Loucy (cell line): ENCODE measurements at regions not wholly inside any gene's neighbourhood (a gene's known extent, or its start where the extent isn't known, plus 50 kb on each side); places are given as distances from the start of the nearest gene placed in this dataset.

Experiments
- H2AFZ ChIP-seq: fragments of 200-600 bp; sonication (generic); 2 replicates; pipeline ENCODE4 v1.6.0; 2016; ENCODE audit warnings: antibody characterized with exemption, mild to moderate bottlenecking, low read length, moderate library complexity
- H3F3A ChIP-seq: fragments of 200-600 bp; 2 replicates; pipeline ENCODE4 v1.6.0; 2016; ENCODE audit warnings: antibody characterized with exemption, low read depth, mild to moderate bottlenecking
- H3K27me3 ChIP-seq: fragments of 200-600 bp; sonication (generic); 2 replicates; pipeline ENCODE4 v1.6.1; 2014; ENCODE audit warnings: low read length, mild to moderate bottlenecking; ENCODE audit not compliant: insufficient read depth, poor library complexity, severe bottlenecking
- H3K36me3 ChIP-seq: fragments of 200-600 bp; sonication (generic); 2 replicates; pipeline ENCODE4 v1.6.1; 2016; ENCODE audit warnings: low read length; ENCODE audit not compliant: insufficient read depth
- H3K4me1 ChIP-seq: fragments of 200-600 bp; sonication (generic); 2 replicates; pipeline ENCODE4 v1.5.1; 2014; ENCODE audit warnings: low read length, mild to moderate bottlenecking; ENCODE audit not compliant: insufficient read depth, poor library complexity, severe bottlenecking
- H3K4me2 ChIP-seq: fragments of 200-600 bp; sonication (generic); 2 replicates; pipeline ENCODE4 v1.6.0; 2014; ENCODE audit warnings: antibody characterized with exemption, low read length, low read depth, mild to moderate bottlenecking; ENCODE audit not compliant: poor library complexity, severe bottlenecking
- H3K4me3 ChIP-seq: fragments of 200-600 bp; sonication (generic); 2 replicates; pipeline ENCODE4 v1.5.1; 2014; ENCODE audit warnings: low read length, mild to moderate bottlenecking, mixed read lengths; ENCODE audit not compliant: poor library complexity, severe bottlenecking
- H3K79me2 ChIP-seq: fragments of 200-600 bp; sonication (generic); 2 replicates; pipeline ENCODE4 v1.6.1; 2014; ENCODE audit warnings: low read length; ENCODE audit not compliant: insufficient read depth
- H3K9ac ChIP-seq: fragments of 200-600 bp; sonication (generic); 2 replicates; pipeline ENCODE4 v1.6.0; 2014; ENCODE audit warnings: mild to moderate bottlenecking, low read depth, low read length, moderate library complexity; ENCODE audit not compliant: poor library complexity, severe bottlenecking
- H3K9me2 ChIP-seq: fragments of 200-600 bp; sonication (generic); replicated peaks from 2 replicates; pipeline ENCODE4 v1.6.1; 2016; ENCODE audit warnings: low read depth, low read length, mixed read lengths
- H3K9me3 ChIP-seq: fragments of 200-600 bp; sonication (generic); 2 replicates; pipeline ENCODE4 v1.6.1; 2014; ENCODE audit warnings: mild to moderate bottlenecking, antibody characterized with exemption, low read length, low read depth; ENCODE audit not compliant: insufficient read depth
- H4K20me1 ChIP-seq: fragments of 200-600 bp; sonication (generic); 2 replicates; pipeline ENCODE4 v1.6.0; 2014; ENCODE audit warnings: antibody characterized with exemption, low read length, mild to moderate bottlenecking; ENCODE audit not compliant: insufficient read depth, poor library complexity, severe bottlenecking
- EZH2phosphoT487 ChIP-seq: fragments of 200-600 bp; IDR thresholded peaks from 2 replicates; pipeline ENCODE4 v1.6.1; 2018; ENCODE audit warnings: antibody characterized with exemption, mild to moderate bottlenecking, moderate library complexity, borderline replicate concordance
- TF ChIP-seq, protein P1 (sequence below): fragments of 200-600 bp; sonication (generic); conservative IDR thresholded peaks from 2 replicates; pipeline ENCODE4 v1.5.1; 2014; ENCODE audit warnings: mild to moderate bottlenecking, antibody characterized with exemption, low read length

DNA sequence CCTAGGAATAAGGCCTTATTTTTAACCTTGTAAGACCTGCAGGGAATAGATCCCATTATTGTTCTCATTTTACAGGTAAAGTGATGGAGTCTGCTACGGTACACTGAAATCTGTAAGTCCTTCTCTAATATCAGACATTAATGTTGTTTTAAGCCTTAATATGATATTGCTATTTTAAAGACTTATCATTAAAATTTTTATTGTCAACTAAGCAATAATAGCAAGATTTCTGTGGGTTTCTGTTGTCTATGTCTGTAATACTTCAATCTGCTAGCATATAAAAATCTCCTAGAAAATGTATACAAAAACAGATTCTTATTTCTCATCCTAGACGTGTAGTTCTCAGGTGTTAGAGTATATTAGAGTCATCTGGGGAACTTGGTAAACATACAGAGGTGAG lies 317.5 kb upstream of the TENM4 start:
- no peak overlapping the region for H3K4me3 ChIP-seq
- no peak overlapping the region for H3K9ac ChIP-seq
- no peak overlapping the region for H2AFZ ChIP-seq
- H3K4me1 ChIP-seq, result no peaks in the 10 kb centered on the region
- H3K79me2 ChIP-seq, result no peaks in the 10 kb centered on the region
- no peaks in the 10 kb centered on the region for H3K36me3 ChIP-seq
- H3K9me3 ChIP-seq, result 0 out of 2 replicates have a peak, but pooled peaks cover 2% of the 10 kb centered on the region
- TF ChIP-seq, protein P1, sequence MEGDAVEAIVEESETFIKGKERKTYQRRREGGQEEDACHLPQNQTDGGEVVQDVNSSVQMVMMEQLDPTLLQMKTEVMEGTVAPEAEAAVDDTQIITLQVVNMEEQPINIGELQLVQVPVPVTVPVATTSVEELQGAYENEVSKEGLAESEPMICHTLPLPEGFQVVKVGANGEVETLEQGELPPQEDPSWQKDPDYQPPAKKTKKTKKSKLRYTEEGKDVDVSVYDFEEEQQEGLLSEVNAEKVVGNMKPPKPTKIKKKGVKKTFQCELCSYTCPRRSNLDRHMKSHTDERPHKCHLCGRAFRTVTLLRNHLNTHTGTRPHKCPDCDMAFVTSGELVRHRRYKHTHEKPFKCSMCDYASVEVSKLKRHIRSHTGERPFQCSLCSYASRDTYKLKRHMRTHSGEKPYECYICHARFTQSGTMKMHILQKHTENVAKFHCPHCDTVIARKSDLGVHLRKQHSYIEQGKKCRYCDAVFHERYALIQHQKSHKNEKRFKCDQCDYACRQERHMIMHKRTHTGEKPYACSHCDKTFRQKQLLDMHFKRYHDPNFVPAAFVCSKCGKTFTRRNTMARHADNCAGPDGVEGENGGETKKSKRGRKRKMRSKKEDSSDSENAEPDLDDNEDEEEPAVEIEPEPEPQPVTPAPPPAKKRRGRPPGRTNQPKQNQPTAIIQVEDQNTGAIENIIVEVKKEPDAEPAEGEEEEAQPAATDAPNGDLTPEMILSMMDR, result no peak
- no peak for TF ChIP-seq EZH2phosphoT487
- no peaks in the 10 kb centered on the region for H4K20me1 ChIP-seq
- H3K4me2 ChIP-seq, result no peak overlapping the region
- H3K27me3 ChIP-seq, result no peaks in the 10 kb centered on the region
- no peaks in the 10 kb centered on the region for H3K9me2 ChIP-seq
- no peaks in the 10 kb centered on the region for H3F3A ChIP-seq

DNA sequence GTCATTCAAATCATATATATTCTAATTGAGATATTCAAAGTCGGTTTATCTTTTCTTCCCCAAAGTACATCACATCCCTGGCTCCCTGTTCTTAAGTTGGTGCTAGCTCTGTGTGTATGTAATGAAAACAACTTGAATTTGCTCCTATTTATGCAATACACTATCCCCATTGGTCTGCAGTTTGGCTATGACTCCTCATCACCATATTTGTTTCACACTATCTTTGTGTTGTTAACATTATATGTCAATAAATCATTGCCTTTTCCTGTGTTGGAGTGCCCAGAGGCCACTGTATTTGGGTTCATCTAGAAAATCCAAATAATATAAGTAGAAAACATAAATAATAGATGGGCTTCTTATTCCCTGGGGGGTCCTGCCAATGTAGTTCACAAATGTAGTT lies 306.6 kb upstream of the TENM4 start:
- Histone ChIP-seq H3K9me3 (no peaks in the 10 kb centered on the region), H3K79me2 (no peaks in the 10 kb centered on the region), H3K36me3 (no peaks in the 10 kb centered on the region), H3K27me3 (no peaks in the 10 kb centered on the region), H3K4me1 (no peaks in the 10 kb centered on the region), H2AFZ (no peak overlapping the region), H3F3A (no peaks in the 10 kb centered on the region), H3K9me2 (no peaks in the 10 kb centered on the region), H3K4me2 (no peak overlapping the region), H3K9ac (no peak overlapping the region), H4K20me1 (no peaks in the 10 kb centered on the region), H3K4me3 (no peak overlapping the region)
- TF ChIP-seq, protein P1, result no peak
- no peak for TF ChIP-seq EZH2phosphoT487

DNA sequence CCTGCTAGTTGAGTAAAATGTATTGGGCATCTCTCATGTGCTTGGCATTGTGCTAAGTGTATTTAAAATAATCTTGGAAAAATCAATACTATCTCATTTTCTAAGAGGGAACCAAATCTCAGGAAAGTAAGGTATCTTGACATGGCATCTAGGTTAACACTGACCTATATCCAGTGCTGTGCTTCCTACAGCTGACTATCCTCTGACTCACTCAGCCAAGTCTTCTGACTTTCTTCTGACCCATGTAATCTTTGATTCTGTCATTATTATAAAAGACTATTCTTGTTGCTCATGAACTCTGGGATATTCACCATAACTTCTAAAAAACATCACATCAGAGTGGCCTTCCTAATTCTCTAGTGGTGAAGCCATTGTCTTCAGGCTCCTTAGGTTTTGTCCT lies 304.1 kb upstream of the TENM4 start:
- Histone ChIP-seq H3K9me2 (no peaks in the 10 kb centered on the region), H3K4me1 (no peaks in the 10 kb centered on the region), H3K79me2 (no peaks in the 10 kb centered on the region), H3K9me3 (no peaks in the 10 kb centered on the region), H3K4me3 (no peak overlapping the region), H3K36me3 (no peaks in the 10 kb centered on the region), H3K9ac (no peak overlapping the region), H2AFZ (no peak overlapping the region), H4K20me1 (no peaks in the 10 kb centered on the region), H3K4me2 (no peak overlapping the region), H3F3A (no peaks in the 10 kb centered on the region), H3K27me3 (no peaks in the 10 kb centered on the region)
- TF ChIP-seq EZH2phosphoT487, result no peak
- TF ChIP-seq, protein P1, result no peak
